ENCODE measurements at regions not wholly inside any gene's neighbourhood (a gene's known extent, or its start where the extent isn't known, plus 50 kb on each side); places are given as distances from the start of the nearest gene placed in this dataset.
A peak's percentile ranks its signal among the peaks of the same experiment; 100 is the strongest.

DNA sequence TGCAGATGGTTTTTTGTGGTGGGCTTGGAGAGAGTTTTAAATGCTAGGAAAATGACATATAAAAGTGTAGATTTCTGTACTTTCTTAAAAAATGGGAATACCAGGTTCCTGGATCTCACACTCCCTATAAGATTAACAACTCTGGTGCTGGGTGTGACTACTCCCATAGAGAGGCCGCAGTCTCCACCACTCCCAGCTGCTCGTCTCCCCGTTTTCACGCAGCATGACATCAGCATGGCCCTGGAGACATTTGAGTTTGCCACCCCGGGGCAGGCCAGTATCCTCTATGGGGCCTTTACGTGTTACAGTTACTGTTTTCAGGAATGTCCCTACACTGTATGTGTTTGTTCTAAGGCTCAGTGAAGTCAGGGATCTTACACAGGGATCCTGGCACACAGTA, 126.7 kb upstream of the ATP2B2 start (continued):
- TF ChIP-seq KIAA2018 (CRISPR knock-in tag; IDR thresholded peaks at IDR 0.05; ENCODE audit: borderline replicate concordance) (no peak), RBFOX2 (IDR thresholded peaks at IDR 0.05; ENCODE audit: low read depth, low read length) (no peak)

DNA sequence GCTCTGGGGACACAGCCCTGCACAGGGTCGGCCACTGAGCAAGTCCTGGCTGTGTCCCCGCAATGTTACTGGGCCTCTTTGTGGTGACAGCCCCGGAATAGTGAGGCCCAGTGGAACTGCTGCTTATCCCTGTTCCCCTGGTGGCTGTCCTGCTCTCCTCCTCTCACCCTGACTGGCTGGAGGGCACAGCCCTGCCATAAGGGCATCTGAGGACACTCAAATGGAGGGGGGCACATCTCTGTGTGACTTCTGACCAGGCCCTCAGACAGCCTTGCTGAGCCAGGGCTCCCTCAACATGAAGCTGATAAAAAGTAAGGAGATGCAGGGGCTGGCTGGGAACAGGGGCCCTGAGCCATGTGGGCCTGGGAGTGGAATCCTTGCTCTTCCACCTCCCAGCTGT, 127.4 kb upstream of the ATP2B2 start:
- Histone ChIP-seq H3K9ac (ENCODE audit: insufficient read depth, low read depth, low read length) (no peak overlapping the region), H3K79me2 (ENCODE audit: insufficient read depth, low read length) (no peaks in the 10 kb centered on the region), H3K4me1 (ENCODE audit: insufficient read depth, low read length) (0 out of 2 replicates have a peak, but pooled peaks cover 7% of the 10 kb centered on the region), H3K27me3 (ENCODE audit: control insufficient read depth in 1 of 2, insufficient read depth in 2 of 2, low read length in 2 of 2) (0 out of 5 replicates have a peak, but pooled peaks cover 0 to 2% of the 10 kb centered on the region in 2 experiments), H4K20me1 (ENCODE audit: insufficient read depth, low read length) (no peaks in the 10 kb centered on the region), H3K4me3 (replicated peaks in 1 of 3; ENCODE audit: insufficient read depth in 1 of 3, low read depth in 2 of 3, low read length in 3 of 3) (no peak overlapping the region), H3K27ac (ENCODE audit: extremely low read length, insufficient read depth, low read length) (no peak overlapping the region), H3K9me3 (ENCODE audit: low read length) (no peaks in the 10 kb centered on the region), H2AFZ (ENCODE audit: low read length) (no peak overlapping the region), H3K4me2 (ENCODE audit: low read depth, low read length) (no peak overlapping the region), H3K36me3 (replicated peaks in 1 of 2; ENCODE audit: control insufficient read depth in 1 of 2, insufficient read depth in 2 of 2, low read length in 2 of 2) (no peaks in the 10 kb centered on the region)
- no CpG with 5 or more reads among the region's 3 CpGs for WGBS (ENCODE audit: low lambda C conversion rate)
- CTCF ChIA-PET (ENCODE audit: low intra/inter-chr PET ratio, low total read pairs): no interaction called here
- DNase-seq (ENCODE audit: low spot score) (no peak), FAIRE-seq (no peak), ATAC-seq (no peak)
- no TSS peak for BruUV-seq (replicated peaks)
- intact Hi-C loops (cut with micrococcal nuclease; ENCODE audit: unreplicated experiment): no loop called here
- TF ChIP-seq ZNF768 (CRISPR knock-in tag; IDR thresholded peaks at IDR 0.05): peak; percentile 77
- no peak for TF ChIP-seq RAD21 (CRISPR knock-in tag; IDR thresholded peaks at IDR 0.05)
- POLR2A ChIA-PET: no interaction called here
- in situ Hi-C loops (cut with HindIII; ENCODE audit: extremely low pct_ligation_motif_present, low pct_unique_long_range_greater_than_20kb): no loop called here

All from HepG2 (cell line).